Astrocyte of the hippocampus (primary cell): ENCODE measurements at regions not wholly inside any gene's neighbourhood (a gene's known extent, or its start where the extent isn't known, plus 50 kb on each side); places are given as distances from the start of the nearest gene placed in this dataset.
"Not testable (repeated sequence)": the region's sequence is repeated elsewhere in the genome, so short reads cannot be mapped to it uniquely, and the experiment has no call there.

Experiments used
- DNase-seq: peaks from one replicate; pipeline ENCODE4 v3.0.0; 2011; ENCODE audit warnings: low read depth, low spot score

DNA sequence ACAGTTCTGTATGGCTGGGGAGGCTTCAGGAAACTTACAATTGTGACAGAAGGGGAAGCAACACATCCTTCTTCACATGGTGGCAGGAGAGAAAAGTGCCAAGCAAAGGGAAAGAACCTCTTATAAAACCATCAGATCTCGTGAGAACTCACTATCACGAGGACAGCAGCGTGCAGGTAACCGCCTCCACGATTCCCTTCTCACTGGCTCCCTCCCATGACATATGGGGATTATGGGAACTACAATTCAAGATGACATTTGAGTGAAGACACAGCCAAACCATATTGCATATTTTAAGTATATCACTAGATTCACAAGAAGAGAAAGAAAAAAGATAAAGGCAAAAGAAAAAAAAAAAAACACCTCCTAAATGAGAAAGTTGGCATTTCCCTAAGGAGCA lies 431.9 kb upstream of the RGS17 start:
- DNase-seq, result no peak

GRCh38 chr6:153553627-153554026 lies 422.5 kb upstream of the RGS17 start:
- DNase-seq, result peak; percentile 8

DNA sequence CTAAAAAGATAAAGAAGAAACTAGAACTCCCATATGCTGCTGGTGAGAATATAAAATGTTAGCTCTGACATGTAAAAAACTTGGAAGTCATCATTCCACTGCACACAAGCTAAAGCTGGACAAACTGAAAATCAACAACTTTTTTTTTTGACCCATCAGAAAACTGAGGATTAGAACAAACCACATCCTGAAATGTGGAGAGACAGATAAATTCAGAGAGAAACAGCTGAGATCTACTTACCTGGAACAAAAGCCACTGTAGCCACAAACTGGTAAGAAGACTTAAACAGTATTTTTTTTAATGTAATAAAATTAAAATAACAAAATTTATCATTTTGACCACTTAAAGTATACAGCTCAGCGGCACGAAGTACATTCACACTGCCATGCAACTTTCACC lies 408.5 kb upstream of the RGS17 start:
- DNase-seq, result no peak

DNA sequence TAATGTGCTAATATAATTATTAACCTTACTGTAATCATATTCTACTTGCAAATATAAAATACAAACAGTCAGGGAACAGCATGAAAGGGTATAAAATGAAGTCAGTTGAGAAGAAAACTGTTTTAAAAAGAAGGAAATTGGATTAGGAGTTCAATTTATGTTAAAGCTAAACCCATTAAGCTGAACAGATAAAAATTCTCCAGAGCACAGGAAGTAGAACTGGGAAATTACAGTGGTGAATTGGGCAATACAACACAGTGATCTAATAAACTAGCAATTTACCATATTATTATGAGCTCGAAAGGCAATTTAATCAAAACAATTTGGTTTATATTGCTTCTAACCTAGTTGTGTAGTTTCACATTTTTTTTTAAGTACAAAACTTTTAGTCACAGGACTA lies 407.4 kb upstream of the RGS17 start:
- no peak for DNase-seq

DNA sequence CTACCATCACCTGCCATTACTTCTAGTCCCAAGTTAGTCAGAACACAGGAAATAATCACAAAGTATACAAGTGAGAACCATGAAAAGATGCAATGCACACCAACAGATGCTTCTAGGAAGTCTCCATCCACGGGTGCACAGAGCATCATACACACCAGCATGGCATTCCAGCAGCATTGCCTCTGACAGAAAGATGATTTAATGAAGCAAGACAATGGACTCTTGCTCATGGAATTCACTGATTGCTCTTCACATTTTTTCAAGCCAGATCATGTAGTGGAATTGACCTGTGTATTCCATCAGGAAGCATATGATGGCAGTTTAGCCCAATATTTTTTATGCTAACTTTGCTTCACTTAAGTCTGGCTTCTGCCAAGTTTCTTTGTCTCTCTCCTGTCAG lies 406.3 kb upstream of the RGS17 start:
- no peak for DNase-seq

- DNase-seq, result no peak
Measured at GRCh38 chr6:153526479-153526878, 395.4 kb upstream of the RGS17 start.

DNA sequence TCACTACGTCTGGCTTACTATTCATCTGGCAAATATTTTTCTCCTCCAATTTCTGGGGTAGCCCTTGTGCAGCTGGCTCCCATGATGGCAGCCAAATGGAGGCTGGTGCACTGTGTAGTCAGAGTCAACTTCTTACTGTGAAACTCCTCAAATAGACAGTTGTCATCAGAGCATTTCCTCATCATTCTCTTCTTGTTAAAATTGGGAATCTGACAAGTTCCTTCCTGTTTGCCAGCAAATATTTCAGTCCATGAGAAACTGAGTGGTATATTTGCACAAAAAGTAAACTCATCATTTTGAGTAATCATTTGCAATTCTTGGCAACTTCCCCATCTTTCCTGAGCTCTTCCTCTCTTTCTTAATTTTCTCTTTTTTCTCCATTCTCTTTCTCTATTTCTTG lies 394.9 kb upstream of the RGS17 start:
- no peak for DNase-seq

- DNase-seq, result no peak
Measured at GRCh38 chr6:153523390-153523789, 392.3 kb upstream of the RGS17 start.

DNA sequence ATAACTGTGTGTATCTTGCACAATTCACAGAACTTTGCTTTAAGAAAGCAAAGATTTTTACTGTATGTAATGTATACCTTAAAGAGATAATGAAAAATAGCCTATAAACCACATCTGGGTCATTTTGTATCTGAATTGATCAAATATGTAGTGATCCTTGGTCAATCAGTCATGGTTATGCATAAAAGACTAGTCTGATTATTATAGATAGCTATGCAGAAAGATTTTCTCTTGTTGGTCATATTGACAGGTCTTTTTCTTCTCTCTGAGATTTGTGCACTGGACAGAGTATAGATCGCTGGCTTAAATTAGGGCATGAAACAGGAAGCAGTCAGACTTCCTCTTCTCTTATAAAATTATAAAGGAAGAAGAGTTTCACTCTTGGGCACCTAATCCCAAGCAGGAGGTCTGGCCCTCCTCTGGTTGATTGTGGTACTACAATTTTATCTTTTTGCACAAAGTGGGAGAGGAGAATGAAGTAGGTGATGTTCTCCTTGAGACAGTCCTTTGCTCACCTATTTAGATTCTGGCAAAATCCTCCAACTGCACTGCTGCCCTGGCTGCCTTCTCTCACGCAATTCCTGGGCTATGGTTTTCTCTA lies 380.9 kb upstream of the RGS17 start:
- DNase-seq, result peak; percentile 50

GRCh38 chr6:153503810-153504209 lies 372.7 kb upstream of the RGS17 start:
- DNase-seq, result no peak

GRCh38 chr6:153493501-153493900 lies 362.4 kb upstream of the RGS17 start:
- no peak for DNase-seq

DNA sequence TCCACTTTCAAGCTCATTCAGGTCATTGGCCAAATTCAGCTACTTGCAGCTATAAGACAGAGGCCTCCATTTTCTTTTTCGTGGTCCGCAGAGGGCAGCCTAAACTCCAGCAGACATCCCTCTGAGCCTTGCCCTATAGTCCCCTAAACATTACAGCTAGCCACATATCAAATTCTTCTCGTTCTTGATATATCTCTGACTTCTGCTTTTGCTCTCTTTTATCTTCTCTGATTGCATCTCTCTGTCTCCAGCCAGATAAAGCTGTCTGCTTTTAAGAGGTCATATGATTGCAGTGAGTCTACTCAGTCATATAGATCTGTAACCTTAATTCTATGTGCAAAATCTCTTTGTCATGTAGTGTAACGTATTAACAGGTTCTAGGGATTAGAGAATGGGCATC lies 358.4 kb upstream of the RGS17 start:
- no peak for DNase-seq

- DNase-seq, result no peak
Measured at GRCh38 chr6:153488267-153488666, 357.2 kb upstream of the RGS17 start.

DNA sequence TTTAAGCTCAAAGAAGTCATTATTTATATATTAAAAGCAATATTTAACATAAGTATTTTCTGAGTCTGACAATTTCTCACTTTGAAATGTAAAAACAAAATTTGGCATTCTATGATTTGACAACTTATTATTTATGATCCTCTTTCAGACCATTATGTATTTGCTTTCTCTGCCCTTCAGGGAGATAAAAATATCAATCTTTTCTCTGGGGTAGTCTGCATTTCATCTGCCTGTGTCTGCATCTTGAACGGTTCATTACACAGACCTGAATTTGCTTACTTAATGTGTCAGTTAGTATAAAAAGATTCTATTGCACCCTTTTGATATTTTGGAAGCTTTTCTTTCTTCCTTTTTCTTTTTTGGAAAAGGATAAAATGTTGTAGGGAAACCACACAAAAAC lies 354.0 kb upstream of the RGS17 start:
- no peak for DNase-seq

DNA sequence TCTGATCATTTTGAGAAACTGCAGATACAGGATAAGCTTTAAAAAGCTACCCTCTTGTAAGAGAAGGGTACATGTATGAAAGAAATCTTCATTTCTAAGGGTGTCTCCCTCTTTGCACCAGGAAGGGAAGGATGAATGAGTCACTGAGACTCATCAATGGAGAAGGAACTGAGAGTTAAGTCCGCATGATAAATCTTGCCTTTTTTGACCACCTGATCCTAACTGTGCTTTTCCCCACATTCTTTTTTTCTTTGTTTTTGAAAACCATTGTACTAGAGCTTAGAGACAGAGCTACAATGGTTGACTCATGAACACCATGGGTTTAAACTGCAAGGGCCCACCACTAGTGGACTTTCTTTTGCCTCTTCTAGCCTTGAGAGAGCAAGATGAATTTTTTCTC lies 353.0 kb upstream of the RGS17 start:
- no peak for DNase-seq

GRCh38 chr6:153476243-153476642 lies 345.2 kb upstream of the RGS17 start:
- no peak for DNase-seq

GRCh38 chr6:153465050-153465449 lies 334.0 kb upstream of the RGS17 start:
- DNase-seq, result no peak

DNA sequence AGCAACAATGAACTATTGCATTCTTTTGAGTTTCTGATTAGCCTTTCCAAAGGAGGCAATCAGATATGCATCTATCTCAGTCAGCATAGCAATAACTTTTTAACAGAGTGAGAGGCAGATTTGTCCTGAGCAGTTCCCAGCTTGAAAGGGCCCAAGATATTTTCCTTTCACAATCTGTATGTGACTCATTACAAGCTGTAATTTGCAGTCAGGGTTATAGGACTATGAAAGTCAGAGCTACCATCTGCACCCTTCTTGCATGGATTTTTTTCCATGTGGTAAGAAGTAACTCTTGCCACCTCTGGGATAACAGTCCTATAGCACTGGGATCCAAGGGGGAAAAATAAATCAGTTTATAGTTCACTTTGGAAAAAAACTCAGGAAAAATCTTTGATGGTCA lies 318.2 kb upstream of the RGS17 start:
- no peak for DNase-seq

DNA sequence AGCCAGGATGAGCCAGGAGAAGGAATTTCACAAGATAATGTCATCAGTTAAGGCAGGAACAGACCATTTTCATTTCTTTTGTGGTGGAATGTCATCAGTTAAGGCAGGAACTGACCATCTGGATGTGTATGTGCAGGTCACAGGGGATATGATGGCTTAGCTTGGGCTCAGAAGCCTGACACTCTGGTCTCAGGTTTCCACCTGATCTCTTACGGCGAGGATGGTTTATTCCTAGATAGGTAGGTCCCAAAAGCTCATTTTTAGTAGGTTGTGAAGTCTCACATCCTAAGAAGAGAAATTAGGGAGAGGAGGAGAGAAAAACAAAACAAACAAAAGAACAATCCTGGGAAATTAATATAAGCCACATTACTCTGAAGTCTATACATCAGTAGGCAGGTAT lies 311.7 kb upstream of the RGS17 start:
- not testable (repeated sequence) for DNase-seq

DNA sequence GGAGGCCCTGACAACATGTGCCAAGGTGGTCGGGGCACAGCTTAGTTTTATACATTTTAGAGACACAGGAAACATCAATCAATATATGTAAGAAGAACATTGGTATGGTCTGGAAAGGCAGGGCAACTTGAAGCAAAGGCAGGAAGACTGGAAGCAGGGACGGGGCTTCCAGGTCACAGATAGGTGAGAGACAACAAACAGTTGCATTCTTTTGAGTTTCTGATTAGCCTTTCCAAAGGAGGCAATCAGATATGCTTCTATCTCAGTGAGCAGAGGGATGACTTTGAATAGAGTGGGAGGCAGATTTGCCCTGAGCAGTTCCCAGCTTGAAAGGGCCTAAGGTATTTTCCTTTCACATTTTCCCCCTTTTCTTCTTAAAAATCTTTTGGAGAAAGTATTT lies 311.0 kb upstream of the RGS17 start:
- DNase-seq, result no peak

DNA sequence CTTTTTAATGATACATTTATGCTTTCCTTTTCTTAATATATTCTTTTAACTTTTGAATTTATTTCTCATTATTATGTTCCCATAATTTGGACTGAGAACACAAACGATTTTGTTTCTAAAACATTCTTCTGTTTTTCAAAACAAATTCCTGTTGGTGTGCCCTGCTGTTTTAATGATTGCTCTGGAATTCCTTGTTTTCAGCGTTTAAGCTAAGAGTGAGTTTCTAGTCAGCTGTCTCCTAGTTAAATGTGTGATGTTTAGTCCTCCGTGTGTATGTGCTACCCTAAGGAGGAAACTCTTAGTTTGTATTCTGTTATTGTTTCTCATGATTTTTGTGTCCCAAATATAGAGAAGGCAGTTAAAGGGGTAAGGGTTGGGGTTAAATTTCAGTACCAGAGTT lies 306.1 kb upstream of the RGS17 start:
- DNase-seq, result no peak

GRCh38 chr6:153436351-153436750 lies 305.3 kb upstream of the RGS17 start:
- no peak for DNase-seq

DNA sequence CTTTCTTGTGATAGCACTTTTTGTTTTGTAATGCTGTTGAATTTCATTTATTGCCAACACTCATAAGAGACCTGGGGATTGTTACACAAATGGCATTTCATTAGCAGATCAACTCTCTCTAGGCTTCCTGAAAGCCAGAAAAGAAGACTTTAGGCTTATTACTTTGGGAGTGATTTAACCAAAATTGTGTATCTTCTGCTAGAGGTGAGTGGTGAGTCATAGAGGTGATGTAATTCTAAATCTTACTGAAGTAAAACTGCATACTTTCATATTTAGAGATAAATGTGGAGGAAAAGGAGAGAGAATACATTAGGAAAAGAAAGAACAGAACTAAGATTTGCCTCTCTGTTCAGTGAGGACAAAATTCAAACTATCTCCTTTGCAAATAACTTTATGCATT lies 304.7 kb upstream of the RGS17 start:
- DNase-seq, result no peak

DNA sequence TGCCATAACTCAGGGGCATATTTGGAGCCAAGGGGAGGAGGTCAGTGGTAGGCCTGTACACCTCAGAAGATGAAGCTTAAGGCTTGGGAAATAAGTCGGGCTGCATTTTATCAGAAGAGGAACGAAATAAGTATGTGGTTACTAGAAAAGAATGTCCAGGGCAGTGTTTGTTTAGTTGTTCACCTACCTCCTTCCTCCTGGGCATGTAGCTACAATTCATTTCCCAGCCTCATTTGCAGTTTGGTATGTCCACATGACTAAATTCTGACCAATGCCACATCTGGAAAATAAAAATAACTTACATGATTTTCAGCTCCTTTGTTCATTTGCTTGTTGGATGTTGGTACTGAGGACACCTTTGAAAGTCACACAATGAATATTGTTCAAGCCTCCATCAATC lies 294.5 kb upstream of the RGS17 start:
- no peak for DNase-seq
